Loucy (cell line): ENCODE measurements at regions not wholly inside any gene's neighbourhood (a gene's known extent, or its start where the extent isn't known, plus 50 kb on each side); places are given as distances from the start of the nearest gene placed in this dataset.

Experiments
- H2AFZ ChIP-seq: fragments of 200-600 bp; sonication (generic); 2 replicates; pipeline ENCODE4 v1.6.0; 2016; ENCODE audit warnings: antibody characterized with exemption, mild to moderate bottlenecking, low read length, moderate library complexity
- H3F3A ChIP-seq: fragments of 200-600 bp; 2 replicates; pipeline ENCODE4 v1.6.0; 2016; ENCODE audit warnings: antibody characterized with exemption, low read depth, mild to moderate bottlenecking
- H3K27me3 ChIP-seq: fragments of 200-600 bp; sonication (generic); 2 replicates; pipeline ENCODE4 v1.6.1; 2014; ENCODE audit warnings: low read length, mild to moderate bottlenecking; ENCODE audit not compliant: insufficient read depth, poor library complexity, severe bottlenecking
- H3K36me3 ChIP-seq: fragments of 200-600 bp; sonication (generic); 2 replicates; pipeline ENCODE4 v1.6.1; 2016; ENCODE audit warnings: low read length; ENCODE audit not compliant: insufficient read depth
- H3K4me1 ChIP-seq: fragments of 200-600 bp; sonication (generic); 2 replicates; pipeline ENCODE4 v1.5.1; 2014; ENCODE audit warnings: low read length, mild to moderate bottlenecking; ENCODE audit not compliant: insufficient read depth, poor library complexity, severe bottlenecking
- H3K4me2 ChIP-seq: fragments of 200-600 bp; sonication (generic); 2 replicates; pipeline ENCODE4 v1.6.0; 2014; ENCODE audit warnings: antibody characterized with exemption, low read length, low read depth, mild to moderate bottlenecking; ENCODE audit not compliant: poor library complexity, severe bottlenecking
- H3K4me3 ChIP-seq: fragments of 200-600 bp; sonication (generic); 2 replicates; pipeline ENCODE4 v1.5.1; 2014; ENCODE audit warnings: low read length, mild to moderate bottlenecking, mixed read lengths; ENCODE audit not compliant: poor library complexity, severe bottlenecking
- H3K79me2 ChIP-seq: fragments of 200-600 bp; sonication (generic); 2 replicates; pipeline ENCODE4 v1.6.1; 2014; ENCODE audit warnings: low read length; ENCODE audit not compliant: insufficient read depth
- H3K9ac ChIP-seq: fragments of 200-600 bp; sonication (generic); 2 replicates; pipeline ENCODE4 v1.6.0; 2014; ENCODE audit warnings: mild to moderate bottlenecking, low read depth, low read length, moderate library complexity; ENCODE audit not compliant: poor library complexity, severe bottlenecking
- H3K9me2 ChIP-seq: fragments of 200-600 bp; sonication (generic); replicated peaks from 2 replicates; pipeline ENCODE4 v1.6.1; 2016; ENCODE audit warnings: low read depth, low read length, mixed read lengths
- H3K9me3 ChIP-seq: fragments of 200-600 bp; sonication (generic); 2 replicates; pipeline ENCODE4 v1.6.1; 2014; ENCODE audit warnings: mild to moderate bottlenecking, antibody characterized with exemption, low read length, low read depth; ENCODE audit not compliant: insufficient read depth
- H4K20me1 ChIP-seq: fragments of 200-600 bp; sonication (generic); 2 replicates; pipeline ENCODE4 v1.6.0; 2014; ENCODE audit warnings: antibody characterized with exemption, low read length, mild to moderate bottlenecking; ENCODE audit not compliant: insufficient read depth, poor library complexity, severe bottlenecking
- CTCF ChIP-seq: fragments of 200-600 bp; sonication (generic); conservative IDR thresholded peaks from 2 replicates; pipeline ENCODE4 v1.5.1; 2014; ENCODE audit warnings: mild to moderate bottlenecking, antibody characterized with exemption, low read length
- EZH2phosphoT487 ChIP-seq: fragments of 200-600 bp; IDR thresholded peaks from 2 replicates; pipeline ENCODE4 v1.6.1; 2018; ENCODE audit warnings: antibody characterized with exemption, mild to moderate bottlenecking, moderate library complexity, borderline replicate concordance

- Histone ChIP-seq H3K4me3 (no peak overlapping the region), H3K9me2 (no peaks in the 10 kb centered on the region), H3K9me3 (no peaks in the 10 kb centered on the region), H3F3A (no peaks in the 10 kb centered on the region), H3K4me2 (no peak overlapping the region), H3K9ac (no peak overlapping the region), H3K36me3 (no peaks in the 10 kb centered on the region), H3K79me2 (no peaks in the 10 kb centered on the region), H3K4me1 (peaks cover 7% of the 10 kb centered on the region), H2AFZ (no peak overlapping the region), H4K20me1 (no peaks in the 10 kb centered on the region), H3K27me3 (no peaks in the 10 kb centered on the region)
- TF ChIP-seq CTCF (no peak), EZH2phosphoT487 (no peak)
Observed at GRCh38 chr4:114236171-114236769, 256.8 kb upstream of the ARSJ start.

DNA sequence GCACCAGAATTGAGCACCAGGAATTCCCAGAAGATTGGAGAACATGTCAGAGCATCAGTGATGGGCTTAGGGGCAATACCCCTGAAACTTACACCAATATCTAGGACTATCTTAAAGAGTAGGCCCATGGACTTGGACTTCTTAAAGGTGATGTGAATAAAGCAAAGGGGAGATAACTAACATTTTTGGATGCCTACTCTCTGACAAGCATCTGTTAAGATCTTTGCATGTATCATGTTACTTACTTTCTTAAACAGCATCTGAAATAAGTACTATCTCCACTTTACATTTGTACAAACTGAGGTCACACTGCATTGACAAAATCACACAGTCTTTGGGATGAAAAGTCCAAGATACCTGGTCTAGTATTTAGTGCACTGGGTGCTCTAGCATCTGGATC lies 258.6 kb upstream of the ARSJ start:
- Histone ChIP-seq H2AFZ (no peak overlapping the region), H3K9me3 (no peaks in the 10 kb centered on the region), H3F3A (no peaks in the 10 kb centered on the region)

DNA sequence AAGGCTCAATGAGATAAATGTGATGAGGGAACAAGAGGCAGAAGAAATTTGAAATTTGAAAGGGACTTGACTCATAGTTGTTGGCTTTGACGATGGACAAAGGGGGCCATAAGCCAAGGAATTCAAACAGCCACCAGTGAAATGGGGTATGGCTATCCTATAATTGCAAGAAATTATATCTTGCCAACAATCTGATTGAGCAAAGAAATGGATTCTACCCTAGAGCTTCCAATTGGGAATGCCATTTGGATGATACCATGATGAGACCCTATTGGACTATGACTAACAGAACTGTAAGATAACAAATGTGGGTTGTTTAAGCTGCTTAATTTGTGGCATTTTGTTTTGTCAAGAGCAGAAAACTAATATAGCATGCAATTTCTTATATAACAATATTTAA lies 270.1 kb upstream of the ARSJ start:
- no peak overlapping the region for H2AFZ ChIP-seq
- no peaks in the 10 kb centered on the region for H3K4me1 ChIP-seq
- TF ChIP-seq EZH2phosphoT487, result no peak
- H3K4me2 ChIP-seq, result no peak overlapping the region
- H3K36me3 ChIP-seq, result no peaks in the 10 kb centered on the region
- no peak overlapping the region for H3K9ac ChIP-seq
- H3K9me3 ChIP-seq, result no peaks in the 10 kb centered on the region
- H3K79me2 ChIP-seq, result no peaks in the 10 kb centered on the region
- no peaks in the 10 kb centered on the region for H3K9me2 ChIP-seq
- no peak overlapping the region for H3K4me3 ChIP-seq
- H4K20me1 ChIP-seq, result no peaks in the 10 kb centered on the region
- H3F3A ChIP-seq, result no peaks in the 10 kb centered on the region
- H3K27me3 ChIP-seq, result no peaks in the 10 kb centered on the region

More for the DNA sequence above, 258.6 kb upstream of the ARSJ start:
- H3K79me2 ChIP-seq, result no peaks in the 10 kb centered on the region
- no peaks in the 10 kb centered on the region for H3K4me1 ChIP-seq
- no peaks in the 10 kb centered on the region for H3K27me3 ChIP-seq
- no peaks in the 10 kb centered on the region for H4K20me1 ChIP-seq
- H3K4me3 ChIP-seq, result no peak overlapping the region
- no peak overlapping the region for H3K4me2 ChIP-seq
- H3K36me3 ChIP-seq, result no peaks in the 10 kb centered on the region
- H3K9ac ChIP-seq, result no peak overlapping the region
- H3K9me2 ChIP-seq, result no peaks in the 10 kb centered on the region
- TF ChIP-seq EZH2phosphoT487 (no peak), CTCF (no peak)

- Histone ChIP-seq H2AFZ (no peak overlapping the region), H3K4me1 (no peaks in the 10 kb centered on the region), H3K9me3 (no peaks in the 10 kb centered on the region), H3K4me3 (no peak overlapping the region), H3K4me2 (no peak overlapping the region), H3K9ac (no peak overlapping the region), H3K36me3 (no peaks in the 10 kb centered on the region), H3K9me2 (no peaks in the 10 kb centered on the region), H3F3A (no peaks in the 10 kb centered on the region), H4K20me1 (no peaks in the 10 kb centered on the region), H3K27me3 (no peaks in the 10 kb centered on the region), H3K79me2 (no peaks in the 10 kb centered on the region)
- TF ChIP-seq EZH2phosphoT487 (no peak), CTCF (no peak)
Observed at GRCh38 chr4:114249976-114250375, 270.5 kb upstream of the ARSJ start.
